KMS-11 (cell line): ENCODE measurements at regions not wholly inside any gene's neighbourhood (a gene's known extent, or its start where the extent isn't known, plus 50 kb on each side); places are given as distances from the start of the nearest gene placed in this dataset.

Source experiments
- H2AFZ ChIP-seq: fragments of 200-600 bp; sonication (generic); 2 replicates; pipeline ENCODE4 v1.6.1; 2016; ENCODE audit warnings: antibody characterized with exemption, mixed run types, low read depth
- H3K27ac ChIP-seq: fragments of 200-600 bp; sonication (generic); 2 replicates; pipeline ENCODE4 v1.6.1; 2016; ENCODE audit warnings: mild to moderate bottlenecking, mixed run types
- H3K27me3 ChIP-seq: fragments of 200-600 bp; sonication (generic); 2 replicates; pipeline ENCODE4 v1.6.1; 2017; ENCODE audit warnings: mild to moderate bottlenecking, low read depth, mixed run types, moderate library complexity; ENCODE audit not compliant: insufficient read depth
- H3K36me3 ChIP-seq: fragments of 200-600 bp; sonication (generic); 2 replicates; pipeline ENCODE4 v1.6.1; 2017; ENCODE audit warnings: mild to moderate bottlenecking, mixed run types; ENCODE audit not compliant: insufficient read depth
- H3K4me1 ChIP-seq: fragments of 200-600 bp; sonication (generic); 2 replicates; pipeline ENCODE4 v1.6.1; 2016; ENCODE audit warnings: mild to moderate bottlenecking, low read depth, mixed run types; ENCODE audit not compliant: poor library complexity, severe bottlenecking
- H3K4me2 ChIP-seq: fragments of 200-600 bp; sonication (generic); 2 replicates; pipeline ENCODE4 v1.7.0; 2016; ENCODE audit warnings: mild to moderate bottlenecking, mixed run types
- H3K4me3 ChIP-seq: fragments of 200-600 bp; sonication (generic); IDR thresholded peaks from 2 replicates; pipeline ENCODE4 v1.6.1; 2017; ENCODE audit warnings: low read depth, low read length, mixed read lengths; ENCODE audit not compliant: insufficient read depth
- H3K79me2 ChIP-seq: fragments of 200-600 bp; sonication (generic); 2 replicates; pipeline ENCODE4 v1.6.1; 2016; ENCODE audit warnings: low read depth, mixed run types; ENCODE audit not compliant: insufficient read depth
- H3K9ac ChIP-seq: fragments of 200-600 bp; sonication (generic); 2 replicates; pipeline ENCODE4 v1.6.1; 2016; ENCODE audit warnings: mild to moderate bottlenecking, mixed run types
- H4K20me1 ChIP-seq: fragments of 200-600 bp; sonication (generic); 2 replicates; pipeline ENCODE4 v1.6.1; 2016; ENCODE audit warnings: mild to moderate bottlenecking, mixed run types; ENCODE audit not compliant: insufficient read depth
- TF ChIP-seq, protein P1 (sequence below): fragments of 200-600 bp; sonication (generic); conservative IDR thresholded peaks from 2 replicates; pipeline ENCODE4 v1.6.1; 2017; ENCODE audit warnings: low read depth, mild to moderate bottlenecking, antibody characterized with exemption, low read length, moderate library complexity, mixed read lengths

DNA sequence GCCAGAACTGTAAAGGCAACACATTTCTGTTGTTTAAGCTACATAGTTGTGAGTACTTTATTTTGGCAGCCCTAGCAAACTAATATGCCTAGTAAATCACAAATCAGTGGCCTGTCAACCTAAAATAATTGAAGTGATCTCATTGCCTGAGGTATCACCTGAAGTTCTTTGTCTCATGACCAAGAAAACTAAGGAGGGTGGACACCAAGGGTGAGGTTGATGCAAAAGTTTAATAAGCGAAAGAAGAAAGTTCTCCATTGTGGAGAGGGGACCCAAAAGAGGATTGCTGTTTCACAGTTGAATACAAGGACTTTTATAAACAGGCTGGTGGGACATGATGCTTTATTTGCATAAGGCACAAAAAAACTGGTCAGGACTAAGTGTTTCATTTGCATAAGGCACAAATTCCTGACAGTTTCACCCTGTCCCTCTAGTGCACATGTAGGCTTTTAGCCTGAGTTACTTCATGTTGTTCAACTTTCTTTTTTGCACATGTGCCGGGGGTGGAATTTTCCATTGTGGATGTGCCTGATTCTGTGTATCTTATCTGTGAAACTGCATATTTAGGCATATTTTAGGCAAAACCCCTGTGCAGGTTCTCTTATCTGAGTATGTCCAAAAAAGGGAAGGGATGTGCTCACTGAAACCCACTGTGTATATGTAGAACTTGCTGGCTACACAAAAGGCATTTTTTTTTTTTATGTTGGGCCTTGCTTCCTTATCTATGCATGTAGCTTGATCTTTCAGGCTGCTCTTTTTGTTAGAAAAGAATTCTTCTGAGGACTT is 108.6 kb upstream of the RAI14 start:
- no peaks in the 10 kb centered on the region for H3K4me1 ChIP-seq

DNA sequence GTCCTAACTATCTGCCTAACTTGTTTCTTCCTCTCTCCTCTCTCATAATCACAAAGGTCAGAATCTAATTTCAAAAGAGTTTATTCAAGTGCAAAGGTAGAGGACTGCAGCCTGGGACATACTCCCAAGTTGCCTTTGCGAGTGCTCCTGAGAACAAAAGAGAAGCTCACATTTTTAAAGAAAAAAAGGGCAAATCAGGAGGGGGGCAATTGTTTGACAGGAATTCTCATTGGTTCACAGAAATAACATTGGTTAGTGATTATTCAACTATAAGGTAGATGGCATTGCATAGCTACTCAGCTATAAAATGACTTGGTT is 108.1 kb upstream of the RAI14 start:
- Histone ChIP-seq H3K36me3 (no peaks in the 10 kb centered on the region), H3K27ac (no peak overlapping the region), H4K20me1 (no peaks in the 10 kb centered on the region), H3K4me3 (no peak overlapping the region), H2AFZ (no peak overlapping the region), H3K4me1 (no peaks in the 10 kb centered on the region), H3K9ac (no peak overlapping the region), H3K4me2 (no peak overlapping the region), H3K79me2 (no peaks in the 10 kb centered on the region), H3K27me3 (no peaks in the 10 kb centered on the region)
- TF ChIP-seq, protein P1, sequence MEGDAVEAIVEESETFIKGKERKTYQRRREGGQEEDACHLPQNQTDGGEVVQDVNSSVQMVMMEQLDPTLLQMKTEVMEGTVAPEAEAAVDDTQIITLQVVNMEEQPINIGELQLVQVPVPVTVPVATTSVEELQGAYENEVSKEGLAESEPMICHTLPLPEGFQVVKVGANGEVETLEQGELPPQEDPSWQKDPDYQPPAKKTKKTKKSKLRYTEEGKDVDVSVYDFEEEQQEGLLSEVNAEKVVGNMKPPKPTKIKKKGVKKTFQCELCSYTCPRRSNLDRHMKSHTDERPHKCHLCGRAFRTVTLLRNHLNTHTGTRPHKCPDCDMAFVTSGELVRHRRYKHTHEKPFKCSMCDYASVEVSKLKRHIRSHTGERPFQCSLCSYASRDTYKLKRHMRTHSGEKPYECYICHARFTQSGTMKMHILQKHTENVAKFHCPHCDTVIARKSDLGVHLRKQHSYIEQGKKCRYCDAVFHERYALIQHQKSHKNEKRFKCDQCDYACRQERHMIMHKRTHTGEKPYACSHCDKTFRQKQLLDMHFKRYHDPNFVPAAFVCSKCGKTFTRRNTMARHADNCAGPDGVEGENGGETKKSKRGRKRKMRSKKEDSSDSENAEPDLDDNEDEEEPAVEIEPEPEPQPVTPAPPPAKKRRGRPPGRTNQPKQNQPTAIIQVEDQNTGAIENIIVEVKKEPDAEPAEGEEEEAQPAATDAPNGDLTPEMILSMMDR, result no peak

More for the DNA sequence above, 108.6 kb upstream of the RAI14 start:
- Histone ChIP-seq H3K27ac (no peak overlapping the region), H3K36me3 (no peaks in the 10 kb centered on the region), H3K79me2 (no peaks in the 10 kb centered on the region), H3K9ac (no peak overlapping the region), H2AFZ (no peak overlapping the region), H3K4me2 (no peak overlapping the region), H4K20me1 (no peaks in the 10 kb centered on the region), H3K4me3 (no peak overlapping the region), H3K27me3 (no peaks in the 10 kb centered on the region)
- TF ChIP-seq, protein P1, result no peak

DNA sequence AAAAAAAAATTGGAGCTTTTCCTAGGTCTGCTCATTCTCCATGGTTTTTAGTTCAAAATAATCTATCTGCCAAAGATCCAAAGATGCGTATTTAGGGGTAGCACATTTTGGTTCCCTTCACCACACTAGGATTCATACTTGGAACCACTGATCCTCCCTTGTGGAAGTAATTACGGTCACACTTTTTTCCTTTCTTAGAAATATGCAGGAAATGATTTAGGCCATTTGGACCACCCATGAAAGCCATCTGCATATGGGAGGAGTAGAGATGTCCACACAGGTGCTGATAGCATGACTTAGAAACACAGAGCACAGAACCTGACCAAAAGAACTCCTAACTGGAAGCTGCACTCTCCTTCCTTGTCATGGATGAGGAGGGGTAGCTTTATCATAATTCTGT is 105.9 kb upstream of the RAI14 start:
- Histone ChIP-seq H3K9ac (no peak overlapping the region), H3K36me3 (no peaks in the 10 kb centered on the region), H3K4me2 (no peak overlapping the region), H3K4me3 (no peak overlapping the region), H3K27me3 (no peaks in the 10 kb centered on the region), H3K79me2 (no peaks in the 10 kb centered on the region), H2AFZ (no peak overlapping the region), H3K4me1 (no peaks in the 10 kb centered on the region), H4K20me1 (no peaks in the 10 kb centered on the region), H3K27ac (no peak overlapping the region)
- TF ChIP-seq, protein P1, result no peak

DNA sequence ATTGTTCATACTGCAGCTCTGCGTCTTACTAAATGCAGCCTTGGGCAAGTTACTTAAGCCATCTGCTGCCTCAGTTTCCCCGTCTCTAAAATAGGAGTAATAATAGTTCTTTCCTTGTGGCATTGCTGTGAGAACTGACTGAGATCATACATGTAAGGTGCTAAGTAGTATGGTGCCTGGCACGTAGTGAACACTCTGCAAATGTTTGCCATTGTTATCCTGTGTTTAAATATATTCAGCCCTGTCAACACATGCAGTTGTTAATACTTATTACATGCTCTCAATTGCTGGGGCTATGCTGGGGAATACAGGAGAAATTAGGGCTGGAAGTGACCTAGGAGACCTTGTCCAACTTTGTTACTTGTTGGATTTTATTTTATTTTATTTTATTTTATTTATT is 105.2 kb upstream of the RAI14 start:
- Histone ChIP-seq H3K27me3 (no peaks in the 10 kb centered on the region), H4K20me1 (no peaks in the 10 kb centered on the region), H2AFZ (no peak overlapping the region), H3K27ac (no peak overlapping the region), H3K9ac (no peak overlapping the region), H3K4me3 (no peak overlapping the region), H3K4me2 (no peak overlapping the region), H3K79me2 (no peaks in the 10 kb centered on the region), H3K36me3 (no peaks in the 10 kb centered on the region), H3K4me1 (no peaks in the 10 kb centered on the region)
- TF ChIP-seq, protein P1, result no peak
